Mucosa of descending colon (tissue), 3 donors: ENCODE measurements at regions not wholly inside any gene's neighbourhood (a gene's known extent, or its start where the extent isn't known, plus 50 kb on each side); places are given as distances from the start of the nearest gene placed in this dataset.
A peak's percentile ranks its signal among the peaks of the same experiment; 100 is the strongest.

Experiments used
- ATAC-seq: fragments of 200-7000 bp; cut with Tn5 transposase; one replicate; pipeline ENCODE4 v1.9.1; 2020; ENCODE audit warnings: mild to moderate bottlenecking, moderate library complexity
- DNase-seq, 3 donors: peaks; one replicate each; pipeline ENCODE4 v3.0.0-alpha.2; 2020
- H3K36me3 ChIP-seq: fragments of 200-600 bp; one replicate; pipeline ENCODE4 v1.8.0; 2021; ENCODE audit warnings: low read depth, mild to moderate bottlenecking
- H3K4me1 ChIP-seq: fragments of 200-600 bp; one replicate; pipeline ENCODE4 v1.8.0; 2021; ENCODE audit warnings: low read depth, mild to moderate bottlenecking
- H3K4me3 ChIP-seq: fragments of 200-600 bp; one replicate; pipeline ENCODE4 v1.8.0; 2021; ENCODE audit warnings: mild to moderate bottlenecking
- H3K9me3 ChIP-seq: fragments of 200-600 bp; one replicate; pipeline ENCODE4 v1.8.0; 2021; ENCODE audit warnings: mild to moderate bottlenecking
- intact Hi-C, 2 donors: fragments of 100-400 bp; cut with DNase I in 1 of 2; cut with micrococcal nuclease in 1 of 2; formaldehyde crosslinking; loops; one replicate each; pipeline versions ENCODE4 v1.11.0 to v1.11.1; 2022; cut with DNase I, micrococcal nuclease
- TF ChIP-seq, protein P1 (sequence below): fragments of 200-600 bp; IDR thresholded peaks from one replicate; pipeline ENCODE4 v1.8.0; 2022; ENCODE audit warnings: antibody characterized with exemption, mild to moderate bottlenecking
- donor health status: DM: no; HTN: no; CAD: no; lungs with moderate emphysema.
- donor health status: DM: no; HTN: no; CAD: no.
- donor health status: DM: no; HTN: yes; CAD: no.

DNA sequence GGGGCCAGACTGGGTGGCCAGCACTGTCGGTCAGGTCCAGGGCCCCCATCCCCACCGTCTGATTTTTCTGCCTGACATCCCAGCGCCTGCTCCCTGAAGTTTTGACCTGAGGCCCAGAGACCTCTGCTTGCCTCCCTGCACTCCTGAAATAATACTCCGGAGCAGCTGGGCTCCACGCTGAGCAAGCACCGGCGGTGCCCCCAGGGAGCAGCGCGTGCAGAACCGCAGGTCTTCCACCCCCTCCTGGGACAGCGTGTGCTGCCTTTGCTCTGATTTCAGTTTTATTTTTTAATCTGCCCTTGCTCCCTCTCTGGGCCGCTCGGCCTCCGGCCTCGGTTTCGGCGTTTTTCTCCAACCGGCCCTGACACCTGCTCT, 132.4 kb upstream of the GSE1 start:
- peak in 1 of 3 donors; percentile 15 for DNase-seq
- Histone ChIP-seq H3K9me3 (no peaks in the 10 kb centered on the region), H3K4me1 (peaks cover 5% of the 10 kb centered on the region), H3K4me3 (no peak overlapping the region), H3K36me3 (no peaks in the 10 kb centered on the region)
- intact Hi-C loops = no loop called here
- TF ChIP-seq, protein P1, sequence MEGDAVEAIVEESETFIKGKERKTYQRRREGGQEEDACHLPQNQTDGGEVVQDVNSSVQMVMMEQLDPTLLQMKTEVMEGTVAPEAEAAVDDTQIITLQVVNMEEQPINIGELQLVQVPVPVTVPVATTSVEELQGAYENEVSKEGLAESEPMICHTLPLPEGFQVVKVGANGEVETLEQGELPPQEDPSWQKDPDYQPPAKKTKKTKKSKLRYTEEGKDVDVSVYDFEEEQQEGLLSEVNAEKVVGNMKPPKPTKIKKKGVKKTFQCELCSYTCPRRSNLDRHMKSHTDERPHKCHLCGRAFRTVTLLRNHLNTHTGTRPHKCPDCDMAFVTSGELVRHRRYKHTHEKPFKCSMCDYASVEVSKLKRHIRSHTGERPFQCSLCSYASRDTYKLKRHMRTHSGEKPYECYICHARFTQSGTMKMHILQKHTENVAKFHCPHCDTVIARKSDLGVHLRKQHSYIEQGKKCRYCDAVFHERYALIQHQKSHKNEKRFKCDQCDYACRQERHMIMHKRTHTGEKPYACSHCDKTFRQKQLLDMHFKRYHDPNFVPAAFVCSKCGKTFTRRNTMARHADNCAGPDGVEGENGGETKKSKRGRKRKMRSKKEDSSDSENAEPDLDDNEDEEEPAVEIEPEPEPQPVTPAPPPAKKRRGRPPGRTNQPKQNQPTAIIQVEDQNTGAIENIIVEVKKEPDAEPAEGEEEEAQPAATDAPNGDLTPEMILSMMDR = no peak
- peak; percentile 49 for ATAC-seq

- ATAC-seq (no peak), DNase-seq (no peak)
- intact Hi-C loops = no loop called here
- Histone ChIP-seq H3K36me3 (no peaks in the 10 kb centered on the region), H3K9me3 (no peaks in the 10 kb centered on the region), H3K4me1 (peaks cover 5% of the 10 kb centered on the region), H3K4me3 (no peak overlapping the region)
- TF ChIP-seq, protein P1 = no peak
Observed at GRCh38 chr16:85481206-85481605, 131.9 kb upstream of the GSE1 start.

DNA sequence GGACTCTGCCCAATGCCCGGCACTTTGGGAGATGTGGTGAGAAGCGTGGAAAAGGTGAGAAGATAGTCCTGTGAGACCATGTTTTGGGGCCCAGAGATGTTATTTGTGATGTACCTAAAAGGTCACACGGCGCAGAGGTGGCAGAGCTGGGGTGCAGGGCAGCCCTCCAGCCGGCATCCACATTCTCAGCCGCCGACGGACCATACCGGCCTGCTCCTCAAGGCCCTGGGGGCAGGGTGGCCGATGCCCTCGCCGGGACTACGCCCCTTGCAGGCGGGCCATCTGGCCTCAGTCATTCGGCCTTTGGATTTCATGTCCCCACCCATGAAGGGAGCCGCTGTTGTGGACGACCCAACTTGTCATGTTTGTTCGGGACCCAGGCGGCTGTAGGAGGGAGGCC, 131.4 kb upstream of the GSE1 start:
- Histone ChIP-seq H3K9me3 (no peaks in the 10 kb centered on the region), H3K36me3 (no peaks in the 10 kb centered on the region), H3K4me3 (no peak overlapping the region), H3K4me1 (peaks cover 5% of the 10 kb centered on the region)
- no peak for ATAC-seq
- TF ChIP-seq, protein P1 = no peak
- no peak for DNase-seq
- intact Hi-C loops = no loop called here

- no peak for ATAC-seq
- H3K4me1 ChIP-seq = peaks cover 5% of the 10 kb centered on the region
- no peaks in the 10 kb centered on the region for H3K36me3 ChIP-seq
- intact Hi-C loops = no loop called here
- no peak for DNase-seq
- H3K4me3 ChIP-seq = no peak overlapping the region
- TF ChIP-seq, protein P1 = no peak
- no peaks in the 10 kb centered on the region for H3K9me3 ChIP-seq
Observed at GRCh38 chr16:85483424-85483823, 129.7 kb upstream of the GSE1 start.

DNA sequence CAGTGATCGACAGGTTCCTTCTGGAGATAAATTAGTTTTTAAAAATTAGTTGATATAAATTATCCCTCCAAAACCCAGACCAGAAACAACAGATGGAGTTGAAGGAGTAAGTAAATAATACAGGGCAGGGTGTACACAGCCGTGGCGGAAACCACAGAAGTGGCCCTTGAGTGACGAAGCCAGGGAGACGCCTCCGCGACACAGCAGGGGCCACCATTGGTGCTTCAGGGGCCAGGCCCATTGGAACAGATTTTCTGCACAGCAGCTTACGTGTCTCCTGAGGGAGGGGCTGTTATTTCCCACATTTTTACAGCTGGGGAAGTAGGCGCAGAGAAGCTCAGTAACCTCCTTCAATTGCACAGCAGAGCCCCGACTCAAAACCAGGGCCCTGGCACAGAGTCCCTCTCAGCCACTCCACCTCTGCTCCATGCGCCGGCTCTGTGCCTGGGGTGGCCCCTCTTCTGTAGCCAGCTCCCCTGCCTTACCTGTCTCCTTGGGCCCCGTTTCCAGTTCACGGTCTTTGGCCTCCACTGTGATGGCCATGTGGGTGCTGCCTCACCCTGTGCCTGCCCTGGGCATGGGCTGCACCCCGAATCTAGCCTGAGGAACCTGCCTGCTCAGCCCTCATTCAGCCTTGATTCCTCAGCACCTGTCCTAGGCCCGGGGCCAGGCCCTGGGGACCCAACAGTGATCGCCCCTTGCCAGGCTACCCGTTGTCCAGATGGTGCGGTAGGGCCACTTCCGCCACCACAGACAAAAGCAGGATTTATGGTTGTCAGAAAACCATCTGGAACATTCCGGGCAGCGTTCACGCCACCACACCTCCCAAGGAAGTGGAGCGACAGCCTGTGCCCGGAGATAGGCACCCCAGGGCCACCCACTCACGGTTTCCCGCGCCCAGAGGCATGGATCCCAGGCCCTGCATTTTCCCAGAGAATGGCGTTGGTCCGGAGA, 128.5 kb upstream of the GSE1 start:
- Histone ChIP-seq H3K4me1 (peaks cover 5% of the 10 kb centered on the region), H3K9me3 (no peaks in the 10 kb centered on the region), H3K4me3 (no peak overlapping the region), H3K36me3 (no peaks in the 10 kb centered on the region)
- TF ChIP-seq, protein P1 = no peak
- intact Hi-C loops = no loop called here
- DNase-seq (peak in 1 of 3 donors; percentile 41), ATAC-seq (peak; percentile 32)
